ENCODE measurements at regions not wholly inside any gene's neighbourhood (a gene's known extent, or its start where the extent isn't known, plus 50 kb on each side); places are given as distances from the start of the nearest gene placed in this dataset.

DNA sequence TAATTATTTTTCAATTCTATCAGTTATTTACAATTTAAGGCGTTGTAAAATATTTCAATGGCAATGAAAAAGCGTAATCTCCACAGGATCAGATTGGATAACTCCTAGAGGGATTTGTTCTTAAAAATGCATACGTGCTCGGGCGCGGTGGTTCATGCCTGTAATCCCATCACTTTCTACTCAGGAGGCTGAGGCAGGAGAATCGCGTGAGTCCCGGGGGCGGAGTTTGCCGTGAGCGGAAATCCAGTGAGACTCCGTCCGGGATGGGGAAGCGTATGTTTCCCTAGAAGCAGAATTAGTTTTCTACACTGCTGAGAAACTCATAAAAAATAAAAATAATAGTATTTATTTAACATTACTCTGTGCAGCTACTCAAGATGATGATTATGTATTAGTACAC lies 917.8 kb upstream of the PCDH20 start:
- TF ChIP-seq POLR2A (IDR thresholded peaks at IDR 0.05; ENCODE audit: borderline replicate concordance, extremely low read depth, insufficient read depth, insufficient read length) (no peak), POLR2AphosphoS5 (IDR thresholded peaks at IDR 0.05; ENCODE audit: low read depth, low read length) (no peak), EZH2phosphoT487 (IDR thresholded peaks at IDR 0.05; ENCODE audit: borderline replicate concordance) (no peak), SIN3A (IDR thresholded peaks at IDR 0.05; ENCODE audit: low read depth) (no peak), TCF7L2 (IDR thresholded peaks at IDR 0.05; ENCODE audit: borderline replicate concordance, extremely low read depth, insufficient read depth, insufficient read length) (no peak), ZFX (IDR thresholded peaks at IDR 0.05) (no peak), RAD21 (IDR thresholded peaks at IDR 0.05; ENCODE audit: low read depth) (no peak), EGR1 (IDR thresholded peaks at IDR 0.05; ENCODE audit: low read depth) (no peak)
- TF ChIP-seq, protein P1, sequence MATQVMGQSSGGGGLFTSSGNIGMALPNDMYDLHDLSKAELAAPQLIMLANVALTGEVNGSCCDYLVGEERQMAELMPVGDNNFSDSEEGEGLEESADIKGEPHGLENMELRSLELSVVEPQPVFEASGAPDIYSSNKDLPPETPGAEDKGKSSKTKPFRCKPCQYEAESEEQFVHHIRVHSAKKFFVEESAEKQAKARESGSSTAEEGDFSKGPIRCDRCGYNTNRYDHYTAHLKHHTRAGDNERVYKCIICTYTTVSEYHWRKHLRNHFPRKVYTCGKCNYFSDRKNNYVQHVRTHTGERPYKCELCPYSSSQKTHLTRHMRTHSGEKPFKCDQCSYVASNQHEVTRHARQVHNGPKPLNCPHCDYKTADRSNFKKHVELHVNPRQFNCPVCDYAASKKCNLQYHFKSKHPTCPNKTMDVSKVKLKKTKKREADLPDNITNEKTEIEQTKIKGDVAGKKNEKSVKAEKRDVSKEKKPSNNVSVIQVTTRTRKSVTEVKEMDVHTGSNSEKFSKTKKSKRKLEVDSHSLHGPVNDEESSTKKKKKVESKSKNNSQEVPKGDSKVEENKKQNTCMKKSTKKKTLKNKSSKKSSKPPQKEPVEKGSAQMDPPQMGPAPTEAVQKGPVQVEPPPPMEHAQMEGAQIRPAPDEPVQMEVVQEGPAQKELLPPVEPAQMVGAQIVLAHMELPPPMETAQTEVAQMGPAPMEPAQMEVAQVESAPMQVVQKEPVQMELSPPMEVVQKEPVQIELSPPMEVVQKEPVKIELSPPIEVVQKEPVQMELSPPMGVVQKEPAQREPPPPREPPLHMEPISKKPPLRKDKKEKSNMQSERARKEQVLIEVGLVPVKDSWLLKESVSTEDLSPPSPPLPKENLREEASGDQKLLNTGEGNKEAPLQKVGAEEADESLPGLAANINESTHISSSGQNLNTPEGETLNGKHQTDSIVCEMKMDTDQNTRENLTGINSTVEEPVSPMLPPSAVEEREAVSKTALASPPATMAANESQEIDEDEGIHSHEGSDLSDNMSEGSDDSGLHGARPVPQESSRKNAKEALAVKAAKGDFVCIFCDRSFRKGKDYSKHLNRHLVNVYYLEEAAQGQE (IDR thresholded peaks at IDR 0.05; ENCODE audit: low read depth) = no peak
- TF ChIP-seq, protein P2, sequence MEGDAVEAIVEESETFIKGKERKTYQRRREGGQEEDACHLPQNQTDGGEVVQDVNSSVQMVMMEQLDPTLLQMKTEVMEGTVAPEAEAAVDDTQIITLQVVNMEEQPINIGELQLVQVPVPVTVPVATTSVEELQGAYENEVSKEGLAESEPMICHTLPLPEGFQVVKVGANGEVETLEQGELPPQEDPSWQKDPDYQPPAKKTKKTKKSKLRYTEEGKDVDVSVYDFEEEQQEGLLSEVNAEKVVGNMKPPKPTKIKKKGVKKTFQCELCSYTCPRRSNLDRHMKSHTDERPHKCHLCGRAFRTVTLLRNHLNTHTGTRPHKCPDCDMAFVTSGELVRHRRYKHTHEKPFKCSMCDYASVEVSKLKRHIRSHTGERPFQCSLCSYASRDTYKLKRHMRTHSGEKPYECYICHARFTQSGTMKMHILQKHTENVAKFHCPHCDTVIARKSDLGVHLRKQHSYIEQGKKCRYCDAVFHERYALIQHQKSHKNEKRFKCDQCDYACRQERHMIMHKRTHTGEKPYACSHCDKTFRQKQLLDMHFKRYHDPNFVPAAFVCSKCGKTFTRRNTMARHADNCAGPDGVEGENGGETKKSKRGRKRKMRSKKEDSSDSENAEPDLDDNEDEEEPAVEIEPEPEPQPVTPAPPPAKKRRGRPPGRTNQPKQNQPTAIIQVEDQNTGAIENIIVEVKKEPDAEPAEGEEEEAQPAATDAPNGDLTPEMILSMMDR (IDR thresholded peaks at IDR 0.05 in 2 of 3, conservative IDR thresholded peaks at IDR 0.05 in 1 of 3; ENCODE audit: borderline replicate concordance in 1 of 3, insufficient read depth in 1 of 3, low read depth in 2 of 3, low read length in 2 of 3) = no peak
- TF ChIP-seq, protein P3, sequence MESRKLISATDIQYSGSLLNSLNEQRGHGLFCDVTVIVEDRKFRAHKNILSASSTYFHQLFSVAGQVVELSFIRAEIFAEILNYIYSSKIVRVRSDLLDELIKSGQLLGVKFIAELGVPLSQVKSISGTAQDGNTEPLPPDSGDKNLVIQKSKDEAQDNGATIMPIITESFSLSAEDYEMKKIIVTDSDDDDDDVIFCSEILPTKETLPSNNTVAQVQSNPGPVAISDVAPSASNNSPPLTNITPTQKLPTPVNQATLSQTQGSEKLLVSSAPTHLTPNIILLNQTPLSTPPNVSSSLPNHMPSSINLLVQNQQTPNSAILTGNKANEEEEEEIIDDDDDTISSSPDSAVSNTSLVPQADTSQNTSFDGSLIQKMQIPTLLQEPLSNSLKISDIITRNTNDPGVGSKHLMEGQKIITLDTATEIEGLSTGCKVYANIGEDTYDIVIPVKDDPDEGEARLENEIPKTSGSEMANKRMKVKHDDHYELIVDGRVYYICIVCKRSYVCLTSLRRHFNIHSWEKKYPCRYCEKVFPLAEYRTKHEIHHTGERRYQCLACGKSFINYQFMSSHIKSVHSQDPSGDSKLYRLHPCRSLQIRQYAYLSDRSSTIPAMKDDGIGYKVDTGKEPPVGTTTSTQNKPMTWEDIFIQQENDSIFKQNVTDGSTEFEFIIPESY (IDR thresholded peaks at IDR 0.05; ENCODE audit: extremely low read depth, insufficient replicate concordance, low read length) = no peak
- TF ChIP-seq, protein P4, sequence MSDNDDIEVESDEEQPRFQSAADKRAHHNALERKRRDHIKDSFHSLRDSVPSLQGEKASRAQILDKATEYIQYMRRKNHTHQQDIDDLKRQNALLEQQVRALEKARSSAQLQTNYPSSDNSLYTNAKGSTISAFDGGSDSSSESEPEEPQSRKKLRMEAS (IDR thresholded peaks at IDR 0.05) = no peak
- TF ChIP-seq, protein P5, sequence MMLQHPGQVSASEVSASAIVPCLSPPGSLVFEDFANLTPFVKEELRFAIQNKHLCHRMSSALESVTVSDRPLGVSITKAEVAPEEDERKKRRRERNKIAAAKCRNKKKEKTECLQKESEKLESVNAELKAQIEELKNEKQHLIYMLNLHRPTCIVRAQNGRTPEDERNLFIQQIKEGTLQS (IDR thresholded peaks at IDR 0.05) = no peak

Measured in HCT116 (cell line).